ENCODE measurements at regions not wholly inside any gene's neighbourhood (a gene's known extent, or its start where the extent isn't known, plus 50 kb on each side); places are given as distances from the start of the nearest gene placed in this dataset.

DNA sequence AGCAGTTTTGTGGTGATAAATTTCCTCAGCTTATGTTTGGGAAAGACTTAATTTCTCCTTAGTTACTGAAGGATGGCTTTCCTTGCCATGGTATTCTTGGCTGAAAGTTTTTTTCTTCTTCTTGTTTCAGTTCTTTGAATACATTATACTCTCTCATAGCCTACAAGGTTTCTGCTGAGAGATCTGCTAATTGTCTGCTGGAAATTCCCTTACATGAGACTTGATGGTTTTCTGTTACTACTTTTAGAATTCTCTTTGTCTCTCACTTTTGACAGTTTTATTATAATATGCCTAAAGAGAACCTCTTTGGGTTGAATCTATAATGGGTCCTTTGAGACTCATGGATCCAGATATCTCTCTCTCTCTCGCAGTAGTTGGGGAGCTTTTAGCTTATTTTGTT, 693.6 kb downstream of the PRELID2 start:
- no peak for TF ChIP-seq POLR2A (IDR thresholded peaks at IDR 0.05; ENCODE audit: low read length)
- TF ChIP-seq GATA1 (IDR thresholded peaks at IDR 0.05; ENCODE audit: low read depth, low read length): no peak
